ENCODE measurements at regions not wholly inside any gene's neighbourhood (a gene's known extent, or its start where the extent isn't known, plus 50 kb on each side); places are given as distances from the start of the nearest gene placed in this dataset.

DNA sequence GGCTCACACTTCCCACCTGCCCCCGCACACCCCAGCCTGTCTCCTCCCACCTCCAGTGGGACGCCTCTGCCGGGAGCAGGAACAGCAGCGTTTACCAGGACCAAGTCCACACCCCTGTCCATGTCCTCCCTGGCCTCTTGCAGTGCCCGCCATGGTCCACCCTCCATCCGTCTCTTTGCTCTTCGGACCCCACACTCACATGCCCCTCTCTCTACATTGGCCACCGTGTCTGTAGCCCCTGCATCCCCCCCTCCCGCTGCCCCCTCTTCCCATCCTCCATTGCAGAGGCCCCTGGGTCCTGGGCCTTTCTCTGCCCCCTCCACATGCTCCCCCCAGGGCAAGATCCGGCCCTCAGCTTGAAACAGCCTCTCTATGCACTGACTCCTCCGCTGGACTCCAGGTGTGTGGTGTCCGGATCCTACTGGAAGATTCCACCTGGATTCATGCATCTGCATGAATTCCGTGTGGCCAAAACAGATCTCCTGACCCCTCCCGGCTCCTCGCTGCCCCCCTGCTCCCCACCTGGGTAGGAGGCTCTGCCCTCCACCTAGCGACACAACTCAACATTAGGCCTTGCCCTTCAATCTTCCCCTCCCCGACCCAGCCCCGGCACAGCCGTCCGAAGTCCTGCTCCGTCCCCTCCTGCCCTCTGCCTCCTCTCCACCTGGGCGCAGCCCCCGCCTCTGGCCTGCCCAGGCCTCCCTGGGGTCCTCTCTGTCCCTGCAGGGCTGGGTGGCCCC is 168.5 kb downstream of the OLFM1 start:
- Histone ChIP-seq H3K36me3 (ENCODE audit: insufficient read depth, low read length) (no peaks in the 10 kb centered on the region), H3F3A (ENCODE audit: low read depth) (no peaks in the 10 kb centered on the region), H3K9me2 (replicated peaks; ENCODE audit: low read depth, low read length) (no peaks in the 10 kb centered on the region), H3K4me3 (ENCODE audit: low read length, poor library complexity, severe bottlenecking) (no peak overlapping the region), H3K79me2 (ENCODE audit: insufficient read depth, low read length) (no peaks in the 10 kb centered on the region), H3K9me3 (ENCODE audit: insufficient read depth, low read depth, low read length) (no peaks in the 10 kb centered on the region), H3K4me2 (ENCODE audit: low read depth, low read length, poor library complexity, severe bottlenecking) (no peak overlapping the region), H4K20me1 (ENCODE audit: insufficient read depth, low read length, poor library complexity, severe bottlenecking) (no peaks in the 10 kb centered on the region), H3K27me3 (ENCODE audit: insufficient read depth, low read length, poor library complexity, severe bottlenecking) (no peaks in the 10 kb centered on the region), H3K4me1 (ENCODE audit: insufficient read depth, low read length, poor library complexity, severe bottlenecking) (peaks cover 6% of the 10 kb centered on the region), H3K9ac (ENCODE audit: low read depth, low read length, poor library complexity, severe bottlenecking) (no peak overlapping the region), H2AFZ (ENCODE audit: low read length) (no peak overlapping the region)
- no peak for TF ChIP-seq CTCF (conservative IDR thresholded peaks at IDR 0.05; ENCODE audit: low read length)
- TF ChIP-seq EZH2phosphoT487 (IDR thresholded peaks at IDR 0.05; ENCODE audit: borderline replicate concordance), result no peak

GRCh38 chr9:135256581-135257354 is 169.3 kb downstream of the OLFM1 start:
- H3K9me3 ChIP-seq (ENCODE audit: insufficient read depth, low read depth, low read length), result no peaks in the 10 kb centered on the region
- peaks cover 6% of the 10 kb centered on the region for H3K4me1 ChIP-seq (ENCODE audit: insufficient read depth, low read length, poor library complexity, severe bottlenecking)
- H3K36me3 ChIP-seq (ENCODE audit: insufficient read depth, low read length), result no peaks in the 10 kb centered on the region
- H3K9me2 ChIP-seq (replicated peaks; ENCODE audit: low read depth, low read length), result no peaks in the 10 kb centered on the region
- no peak overlapping the region for H3K9ac ChIP-seq (ENCODE audit: low read depth, low read length, poor library complexity, severe bottlenecking)
- no peak for TF ChIP-seq CTCF (conservative IDR thresholded peaks at IDR 0.05; ENCODE audit: low read length)
- no peak for TF ChIP-seq EZH2phosphoT487 (IDR thresholded peaks at IDR 0.05; ENCODE audit: borderline replicate concordance)
- H3K27me3 ChIP-seq (ENCODE audit: insufficient read depth, low read length, poor library complexity, severe bottlenecking), result no peaks in the 10 kb centered on the region
- H3F3A ChIP-seq (ENCODE audit: low read depth), result no peaks in the 10 kb centered on the region
- no peak overlapping the region for H3K4me2 ChIP-seq (ENCODE audit: low read depth, low read length, poor library complexity, severe bottlenecking)
- H4K20me1 ChIP-seq (ENCODE audit: insufficient read depth, low read length, poor library complexity, severe bottlenecking), result no peaks in the 10 kb centered on the region
- no peaks in the 10 kb centered on the region for H3K79me2 ChIP-seq (ENCODE audit: insufficient read depth, low read length)
- H2AFZ ChIP-seq (ENCODE audit: low read length), result no peak overlapping the region
- no peak overlapping the region for H3K4me3 ChIP-seq (ENCODE audit: low read length, poor library complexity, severe bottlenecking)

- H3K4me1 ChIP-seq (ENCODE audit: insufficient read depth, low read length, poor library complexity, severe bottlenecking), result peaks cover 9% of the 10 kb centered on the region
- H3K9ac ChIP-seq (ENCODE audit: low read depth, low read length, poor library complexity, severe bottlenecking), result no peak overlapping the region
- no peaks in the 10 kb centered on the region for H3K36me3 ChIP-seq (ENCODE audit: insufficient read depth, low read length)
- no peaks in the 10 kb centered on the region for H3K9me2 ChIP-seq (replicated peaks; ENCODE audit: low read depth, low read length)
- H3K79me2 ChIP-seq (ENCODE audit: insufficient read depth, low read length), result no peaks in the 10 kb centered on the region
- no peak overlapping the region for H3K4me3 ChIP-seq (ENCODE audit: low read length, poor library complexity, severe bottlenecking)
- no peaks in the 10 kb centered on the region for H3K9me3 ChIP-seq (ENCODE audit: insufficient read depth, low read depth, low read length)
- no peak overlapping the region for H3K4me2 ChIP-seq (ENCODE audit: low read depth, low read length, poor library complexity, severe bottlenecking)
- H4K20me1 ChIP-seq (ENCODE audit: insufficient read depth, low read length, poor library complexity, severe bottlenecking), result no peaks in the 10 kb centered on the region
- H3K27me3 ChIP-seq (ENCODE audit: insufficient read depth, low read length, poor library complexity, severe bottlenecking), result no peaks in the 10 kb centered on the region
- TF ChIP-seq EZH2phosphoT487 (IDR thresholded peaks at IDR 0.05; ENCODE audit: borderline replicate concordance), result no peak
- no peak for TF ChIP-seq CTCF (conservative IDR thresholded peaks at IDR 0.05; ENCODE audit: low read length)
- no peak overlapping the region for H2AFZ ChIP-seq (ENCODE audit: low read length)
- no peaks in the 10 kb centered on the region for H3F3A ChIP-seq (ENCODE audit: low read depth)
These were observed 171.0 kb downstream of the OLFM1 start for GRCh38 chr9:135258461-135258860.

Measured in Loucy (cell line).